Ascending aorta (tissue), 2 donors: ENCODE measurements at regions not wholly inside any gene's neighbourhood (a gene's known extent, or its start where the extent isn't known, plus 50 kb on each side); places are given as distances from the start of the nearest gene placed in this dataset.

ENCODE experiments used
- DNase-seq, 2 donors: peaks; one replicate each; pipeline ENCODE4 v3.0.0-alpha.2; 2019; ENCODE audit warnings: low spot score in 2 of 2
- H3K27ac ChIP-seq, 2 donors: fragments of 200-600 bp; sonication (generic); one replicate each; pipeline ENCODE4 v1.5.1; 2016 to 2017; ENCODE audit warnings: mild to moderate bottlenecking in 1 of 2
- H3K27me3 ChIP-seq: fragments of 200-600 bp; sonication (generic); one replicate; pipeline ENCODE4 v1.5.1; 2017
- H3K36me3 ChIP-seq, 2 donors: fragments of 200-600 bp; sonication (generic); one replicate each; pipeline ENCODE4 v1.5.1; 2016
- H3K4me1 ChIP-seq, 2 donors: fragments of 200-600 bp; sonication (generic); one replicate each; pipeline ENCODE4 v1.5.1; 2016 to 2017; ENCODE audit warnings: mild to moderate bottlenecking in 1 of 2
- H3K4me3 ChIP-seq, 2 donors: fragments of 200-600 bp; sonication (generic); one replicate each; pipeline ENCODE4 v1.5.1; 2016 to 2017; ENCODE audit warnings: mild to moderate bottlenecking in 1 of 2
- H3K9me3 ChIP-seq, 2 donors: fragments of 200-600 bp; sonication (generic); one replicate each; pipeline ENCODE4 v1.5.1; 2016
- CTCF ChIP-seq, 3 experiments: fragments of 200-600 bp in 2 of 3; fragments of 450-650 bp in 1 of 3; sonication (generic) in 2 of 3; IDR thresholded peaks; one replicate each; pipeline ENCODE4 v1.5.1; 2016 to 2019; ENCODE audit warnings: antibody characterized with exemption in 3 of 3, mild to moderate bottlenecking in 1 of 3, moderate library complexity in 1 of 3
- intact Hi-C: fragments of 100-400 bp; cut with DNase I; formaldehyde crosslinking; loops from one replicate; pipeline ENCODE4 v1.15.1; 2023

DNA sequence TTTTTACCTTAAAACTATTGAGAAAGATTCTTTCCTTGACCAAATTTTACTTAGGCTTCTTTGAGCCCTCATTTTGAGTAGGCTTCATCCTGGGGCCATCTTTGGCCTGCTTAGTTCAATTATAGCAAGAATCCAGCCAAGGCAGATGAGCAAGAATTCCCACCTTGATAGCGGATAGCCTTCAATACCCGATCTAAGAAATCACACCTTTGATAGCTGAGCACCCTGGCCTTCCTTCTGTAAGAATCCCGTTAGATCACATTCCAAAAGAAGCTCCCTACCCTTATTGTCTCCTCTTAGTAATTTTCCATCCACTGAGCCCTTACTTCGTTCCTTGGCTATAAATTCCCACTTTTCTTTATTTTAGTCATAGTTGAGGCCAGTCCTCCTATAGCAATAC lies 275.4 kb upstream of the ROBO1 start:
- TF ChIP-seq CTCF (IDR thresholded peaks at IDR 0.05): no peak
- DNase-seq: no peak
- Histone ChIP-seq H3K9me3 (no peaks in the 10 kb centered on the region), H3K27ac (no peak overlapping the region), H3K27me3 (no peaks in the 10 kb centered on the region), H3K36me3 (no peaks in the 10 kb centered on the region), H3K4me3 (no peak overlapping the region), H3K4me1 (no peaks in the 10 kb centered on the region)
- intact Hi-C loops: no loop called here

DNA sequence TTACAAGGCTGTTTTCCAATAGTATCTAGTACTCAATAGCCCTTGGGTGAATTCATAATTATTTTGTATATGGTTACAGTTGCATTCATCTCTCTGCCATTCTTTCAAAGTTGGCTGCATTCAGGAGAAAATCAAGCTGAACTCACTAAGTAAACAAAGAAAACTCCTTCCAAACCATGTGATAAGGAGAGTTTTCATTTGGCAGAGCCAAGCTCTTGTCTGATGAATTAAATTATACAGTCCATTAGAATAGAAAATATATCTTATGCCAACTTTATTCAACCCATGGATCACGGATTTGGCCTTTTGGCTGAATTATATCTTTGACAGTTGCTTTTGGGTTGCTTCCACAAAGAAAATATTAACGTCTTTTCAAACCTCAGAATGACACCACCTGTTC lies 272.3 kb upstream of the ROBO1 start:
- no peak for DNase-seq
- H3K9me3 ChIP-seq: no peaks in the 10 kb centered on the region
- no peak for TF ChIP-seq CTCF (IDR thresholded peaks at IDR 0.05)
- no peak overlapping the region for H3K27ac ChIP-seq
- no peaks in the 10 kb centered on the region for H3K36me3 ChIP-seq
- no peak overlapping the region for H3K4me3 ChIP-seq
- H3K27me3 ChIP-seq: no peaks in the 10 kb centered on the region
- H3K4me1 ChIP-seq: no peaks in the 10 kb centered on the region
- intact Hi-C loops: no loop called here

GRCh38 chr3:80036176-80036575 lies 268.4 kb upstream of the ROBO1 start:
- Histone ChIP-seq H3K36me3 (no peaks in the 10 kb centered on the region), H3K27ac (no peak overlapping the region), H3K27me3 (no peaks in the 10 kb centered on the region), H3K4me1 (no peaks in the 10 kb centered on the region), H3K4me3 (no peak overlapping the region), H3K9me3 (no peaks in the 10 kb centered on the region)
- TF ChIP-seq CTCF (IDR thresholded peaks at IDR 0.05): no peak
- intact Hi-C loops: no loop called here
- DNase-seq: no peak

GRCh38 chr3:80035021-80035420 lies 267.2 kb upstream of the ROBO1 start:
- no peak for DNase-seq
- Histone ChIP-seq H3K4me3 (no peak overlapping the region), H3K27ac (no peak overlapping the region), H3K36me3 (no peaks in the 10 kb centered on the region), H3K27me3 (no peaks in the 10 kb centered on the region), H3K4me1 (no peaks in the 10 kb centered on the region), H3K9me3 (no peaks in the 10 kb centered on the region)
- TF ChIP-seq CTCF (IDR thresholded peaks at IDR 0.05): no peak
- intact Hi-C loops: no loop called here

DNA sequence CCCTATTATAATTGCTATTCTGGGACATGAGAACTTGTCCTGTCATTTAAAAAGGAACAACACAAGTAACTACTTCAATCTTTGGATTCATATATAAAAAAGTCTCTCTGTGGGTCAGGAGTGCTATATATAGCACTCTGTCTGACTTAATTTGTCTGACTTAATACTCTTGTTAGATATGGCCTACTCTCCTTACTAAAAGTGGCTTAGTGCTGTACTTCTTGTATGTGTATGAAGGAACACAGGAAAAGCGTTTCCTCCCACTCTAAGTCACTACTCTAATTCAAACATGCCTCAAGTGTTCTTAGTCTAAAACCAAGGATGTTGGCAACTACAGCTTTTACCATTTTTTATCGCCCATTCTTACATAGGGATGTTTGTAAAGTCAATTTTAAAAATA lies 255.2 kb upstream of the ROBO1 start:
- DNase-seq: no peak

More for the DNA sequence above, 255.2 kb upstream of the ROBO1 start:
- H3K4me3 ChIP-seq: no peak overlapping the region
- H3K4me1 ChIP-seq: no peaks in the 10 kb centered on the region
- intact Hi-C loops: no loop called here
- H3K36me3 ChIP-seq: no peaks in the 10 kb centered on the region
- no peaks in the 10 kb centered on the region for H3K27me3 ChIP-seq
- no peaks in the 10 kb centered on the region for H3K9me3 ChIP-seq
- H3K27ac ChIP-seq: no peak overlapping the region
- TF ChIP-seq CTCF (IDR thresholded peaks at IDR 0.05): no peak
